ENCODE measurements at regions not wholly inside any gene's neighbourhood (a gene's known extent, or its start where the extent isn't known, plus 50 kb on each side); places are given as distances from the start of the nearest gene placed in this dataset.

GRCh38 chr11:91248199-91248807, 976.3 kb upstream of the FAT3 start:
- DNase-seq (no peak), ATAC-seq (replicated peaks) (no peak)
- Mint-ChIP-seq H3K4me3 (no peak overlapping the region), H3K4me1 (no peaks in the 10 kb centered on the region), H3K27me3 (no peaks in the 10 kb centered on the region), H3K36me3 (no peaks in the 10 kb centered on the region), H3K27ac (no peak overlapping the region), H3K9me3 (no peaks in the 10 kb centered on the region)

- H3K36me3 Mint-ChIP-seq: no peaks in the 10 kb centered on the region
Observed at GRCh38 chr11:91247009-91247735, 977.4 kb upstream of the FAT3 start.

GRCh38 chr11:91244912-91245311, 979.7 kb upstream of the FAT3 start:
- DNase-seq (no peak), ATAC-seq (replicated peaks) (no peak)
- Mint-ChIP-seq H3K27me3 (no peaks in the 10 kb centered on the region), H3K36me3 (no peaks in the 10 kb centered on the region), H3K4me1 (no peaks in the 10 kb centered on the region), H3K27ac (no peak overlapping the region), H3K4me3 (no peak overlapping the region), H3K9me3 (no peaks in the 10 kb centered on the region)

More at GRCh38 chr11:91247009-91247735, 977.4 kb upstream of the FAT3 start:
- ATAC-seq (replicated peaks) (no peak), DNase-seq (no peak)
- Mint-ChIP-seq H3K4me1 (no peaks in the 10 kb centered on the region), H3K27ac (no peak overlapping the region), H3K4me3 (no peak overlapping the region), H3K9me3 (no peaks in the 10 kb centered on the region), H3K27me3 (no peaks in the 10 kb centered on the region)

- Mint-ChIP-seq H3K4me1 (no peaks in the 10 kb centered on the region), H3K27ac (no peak overlapping the region), H3K4me3 (no peak overlapping the region), H3K36me3 (no peaks in the 10 kb centered on the region), H3K27me3 (no peaks in the 10 kb centered on the region), H3K9me3 (no peaks in the 10 kb centered on the region)
- DNase-seq (no peak), ATAC-seq (replicated peaks) (no peak)
Observed at GRCh38 chr11:91243630-91244029, 981.0 kb upstream of the FAT3 start.

- Mint-ChIP-seq H3K27me3 (no peaks in the 10 kb centered on the region), H3K4me3 (no peak overlapping the region), H3K27ac (no peak overlapping the region), H3K36me3 (no peaks in the 10 kb centered on the region), H3K4me1 (no peaks in the 10 kb centered on the region), H3K9me3 (no peaks in the 10 kb centered on the region)
- DNase-seq (no peak), ATAC-seq (replicated peaks) (no peak)
Observed at GRCh38 chr11:91243051-91243450, 981.6 kb upstream of the FAT3 start.

GRCh38 chr11:91241226-91241625, 983.4 kb upstream of the FAT3 start:
- DNase-seq (no peak), ATAC-seq (replicated peaks) (no peak)
- no peak overlapping the region for H3K4me3 Mint-ChIP-seq
- no peak overlapping the region for H3K27ac Mint-ChIP-seq
- H3K4me1 Mint-ChIP-seq: no peaks in the 10 kb centered on the region
- no peaks in the 10 kb centered on the region for H3K36me3 Mint-ChIP-seq
- H3K9me3 Mint-ChIP-seq: no peaks in the 10 kb centered on the region
- no peaks in the 10 kb centered on the region for H3K27me3 Mint-ChIP-seq

- ATAC-seq (replicated peaks): no peak
- H3K27ac Mint-ChIP-seq: no peak overlapping the region
- DNase-seq: no peak
- H3K9me3 Mint-ChIP-seq: peaks cover 0 to 2% of the 10 kb centered on the region in 2 donors
- H3K4me1 Mint-ChIP-seq: no peaks in the 10 kb centered on the region
- no peak overlapping the region for H3K4me3 Mint-ChIP-seq
- H3K36me3 Mint-ChIP-seq: no peaks in the 10 kb centered on the region
- H3K27me3 Mint-ChIP-seq: no peaks in the 10 kb centered on the region
Observed at GRCh38 chr11:91239359-91239758, 985.3 kb upstream of the FAT3 start.

GRCh38 chr11:91231226-91231625, 993.4 kb upstream of the FAT3 start:
- DNase-seq (no peak), ATAC-seq (replicated peaks) (no peak)
- Mint-ChIP-seq H3K27ac (no peak overlapping the region), H3K27me3 (no peaks in the 10 kb centered on the region), H3K36me3 (no peaks in the 10 kb centered on the region), H3K4me1 (no peaks in the 10 kb centered on the region), H3K4me3 (no peak overlapping the region), H3K9me3 (peaks cover 4 to 5% of the 10 kb centered on the region in 2 donors)

GRCh38 chr11:91230647-91231046, 994.0 kb upstream of the FAT3 start:
- H3K36me3 Mint-ChIP-seq: no peaks in the 10 kb centered on the region
- H3K27ac Mint-ChIP-seq: no peak overlapping the region
- H3K9me3 Mint-ChIP-seq: peaks cover 4% of the 10 kb centered on the region in 2 donors
- H3K4me3 Mint-ChIP-seq: no peak overlapping the region
- H3K4me1 Mint-ChIP-seq: no peaks in the 10 kb centered on the region
- DNase-seq (no peak), ATAC-seq (replicated peaks) (no peak)
- no peaks in the 10 kb centered on the region for H3K27me3 Mint-ChIP-seq

- no peaks in the 10 kb centered on the region for H3K27me3 Mint-ChIP-seq
- no peak for DNase-seq
- H3K36me3 Mint-ChIP-seq: no peaks in the 10 kb centered on the region
- no peaks in the 10 kb centered on the region for H3K4me1 Mint-ChIP-seq
- no peak overlapping the region for H3K4me3 Mint-ChIP-seq
- ATAC-seq (replicated peaks): no peak
- peaks cover 3 to 4% of the 10 kb centered on the region in 2 donors for H3K9me3 Mint-ChIP-seq
- H3K27ac Mint-ChIP-seq: no peak overlapping the region
Observed at GRCh38 chr11:91222830-91223229, 1000.0 kb upstream of the CHORDC1 start.

- Mint-ChIP-seq H3K4me3 (no peak overlapping the region), H3K27ac (no peak overlapping the region), H3K27me3 (no peaks in the 10 kb centered on the region), H3K4me1 (no peaks in the 10 kb centered on the region), H3K9me3 (peaks cover 3% of the 10 kb centered on the region in 2 donors), H3K36me3 (no peaks in the 10 kb centered on the region)
- DNase-seq (no peak), ATAC-seq (replicated peaks) (no peak)
Observed at GRCh38 chr11:91220476-91221202, 997.8 kb upstream of the CHORDC1 start.

- no peaks in the 10 kb centered on the region for H3K36me3 Mint-ChIP-seq
- DNase-seq (no peak), ATAC-seq (replicated peaks) (no peak)
- H3K9me3 Mint-ChIP-seq: peaks cover 2% of the 10 kb centered on the region in 2 donors
- H3K27ac Mint-ChIP-seq: no peak overlapping the region
- no peak overlapping the region for H3K4me3 Mint-ChIP-seq
- no peaks in the 10 kb centered on the region for H3K4me1 Mint-ChIP-seq
- H3K27me3 Mint-ChIP-seq: no peaks in the 10 kb centered on the region
Observed at GRCh38 chr11:91219535-91219934, 996.7 kb upstream of the CHORDC1 start.

- Mint-ChIP-seq H3K27ac (no peak overlapping the region), H3K27me3 (no peaks in the 10 kb centered on the region), H3K9me3 (peaks cover 0 to 1% of the 10 kb centered on the region in 2 donors), H3K4me1 (no peaks in the 10 kb centered on the region), H3K4me3 (no peak overlapping the region), H3K36me3 (no peaks in the 10 kb centered on the region)
- DNase-seq (no peak), ATAC-seq (replicated peaks) (no peak)
Observed at GRCh38 chr11:91209751-91210150, 986.9 kb upstream of the CHORDC1 start.

GRCh38 chr11:91209306-91209705, 986.5 kb upstream of the CHORDC1 start:
- H3K4me3 Mint-ChIP-seq: no peak overlapping the region
- ATAC-seq (replicated peaks): no peak
- H3K27me3 Mint-ChIP-seq: no peaks in the 10 kb centered on the region
- H3K27ac Mint-ChIP-seq: no peak overlapping the region
- H3K9me3 Mint-ChIP-seq: peaks cover 0 to 1% of the 10 kb centered on the region in 2 donors
- H3K36me3 Mint-ChIP-seq: no peaks in the 10 kb centered on the region
- no peak for DNase-seq
- no peaks in the 10 kb centered on the region for H3K4me1 Mint-ChIP-seq

- Mint-ChIP-seq H3K27me3 (no peaks in the 10 kb centered on the region), H3K9me3 (peaks cover 0 to 4% of the 10 kb centered on the region in 2 donors), H3K27ac (no peak overlapping the region), H3K4me3 (no peak overlapping the region), H3K4me1 (no peaks in the 10 kb centered on the region), H3K36me3 (no peaks in the 10 kb centered on the region)
- ATAC-seq (replicated peaks) (no peak), DNase-seq (no peak)
Observed at GRCh38 chr11:91199866-91200265, 977.0 kb upstream of the CHORDC1 start.

Measured in stimulated activated naive B cell treated with anti-CD40 and anti-IgM and Interleukin-4, amounts not matched to agents 10 μg/mL and 1 μg/mL and 100 μg/mL, for 72 hours (primary cell).